HepG2 (cell line): ENCODE measurements at regions not wholly inside any gene's neighbourhood (a gene's known extent, or its start where the extent isn't known, plus 50 kb on each side); places are given as distances from the start of the nearest gene placed in this dataset.

Source experiments
- ATAC-seq: fragments of 200-7000 bp; cut with Tn5 transposase; 3 replicates; pipeline ENCODE4 v1.9.1; 2020; ENCODE audit warnings: mild to moderate bottlenecking, moderate library complexity
- BruUV-seq: library from RNA; stranded (reverse); fragments of 400-500 nt; replicated peaks from 2 replicates; lab custom pipeline; 2021; lab: Mats Ljungman, UMichigan
- CTCF ChIA-PET: fragments of 300-600 bp; formaldehyde crosslinking; extraction: SDS; loops from one replicate; lab custom pipeline; 2021; ENCODE audit warnings: low total read pairs, inconsistent platforms, low intra/inter-chr PET ratio; lab: Yijun Ruan, JAX
- POLR2A ChIA-PET: fragments of 350-600 bp; sonication (Branson Sonifier 250); formaldehyde crosslinking; loops from one replicate; lab custom pipeline; 2020; ENCODE audit warnings: antibody characterized with exemption, inconsistent platforms; lab: Yijun Ruan, JAX
- DNase-seq: peaks from one replicate; pipeline ENCODE4 v3.0.0-alpha.2; 2015; ENCODE audit warnings: low spot score
- FAIRE-seq: peaks from 3 replicates; lab custom pipeline; 2011; peaks lifted over from hg19 to GRCh38; lab: Jason Lieb, UNC
- H2AFZ ChIP-seq: one replicate; pipeline ENCODE4 v1.6.1; 2011; ENCODE audit warnings: low read length, inconsistent platforms
- H3K27ac ChIP-seq: fragments of 300-600 bp; 3 replicates; pipeline ENCODE4 v1.8.0; 2011; ENCODE audit warnings: mixed run types, mild to moderate bottlenecking, mixed read lengths, low read length, inconsistent platforms; ENCODE audit not compliant: insufficient read depth; ENCODE audit errors: extremely low read length
- H3K27me3 ChIP-seq, 2 experiments: fragments of 200-600 bp in 1 of 2; 2 replicates in 1 of 2; 3 replicates in 1 of 2; pipeline versions ENCODE4 v1.6.0 to v1.8.0; 2011; ENCODE audit warnings: low read length in 2 of 2, mild to moderate bottlenecking in 2 of 2, moderate library complexity in 2 of 2, inconsistent platforms in 1 of 2; ENCODE audit not compliant: insufficient read depth in 2 of 2, control insufficient read depth in 1 of 2
- H3K36me3 ChIP-seq, 2 experiments: fragments of 200-600 bp in 1 of 2; replicated peaks in 1 of 2; 2 replicates in 1 of 2; 3 replicates in 1 of 2; pipeline versions ENCODE4 v1.5.1 to v1.8.0; 2011; ENCODE audit warnings: low read length in 2 of 2, inconsistent platforms in 1 of 2; ENCODE audit not compliant: insufficient read depth in 2 of 2, control insufficient read depth in 1 of 2
- H3K4me1 ChIP-seq: 2 replicates; pipeline ENCODE4 v1.5.1; 2012; ENCODE audit warnings: low read length, inconsistent platforms; ENCODE audit not compliant: insufficient read depth
- H3K4me2 ChIP-seq: 2 replicates; pipeline ENCODE4 v1.6.0; 2011; ENCODE audit warnings: low read depth, low read length, inconsistent platforms
- H3K4me3 ChIP-seq, 3 experiments: fragments of 200-600 bp in 1 of 3; sonication (generic), shearing (Covaris generic) in 1 of 3; replicated peaks in 1 of 3; 2 replicates each; pipeline ENCODE4 v1.5.1; 2011 to 2016; ENCODE audit warnings: low read length in 3 of 3, inconsistent platforms in 2 of 3, low read depth in 2 of 3, mild to moderate bottlenecking in 2 of 3, control low read depth in 1 of 3, mixed read lengths in 1 of 3; ENCODE audit not compliant: insufficient read depth in 1 of 3
- H3K79me2 ChIP-seq: one replicate; pipeline ENCODE4 v1.6.1; 2011; ENCODE audit warnings: low read length, inconsistent platforms; ENCODE audit not compliant: insufficient read depth
- H3K9ac ChIP-seq: 2 replicates; pipeline ENCODE4 v1.6.0; 2011; ENCODE audit warnings: mild to moderate bottlenecking, low read depth, low read length, inconsistent platforms; ENCODE audit not compliant: insufficient read depth
- H3K9me3 ChIP-seq: 2 replicates; pipeline ENCODE4 v1.5.1; 2012; ENCODE audit warnings: mild to moderate bottlenecking, low read length
- H4K20me1 ChIP-seq: 2 replicates; pipeline ENCODE4 v1.6.0; 2011; ENCODE audit warnings: inconsistent platforms, mild to moderate bottlenecking, low read length, moderate library complexity; ENCODE audit not compliant: insufficient read depth
- CCDC6 ChIP-seq: sonication (generic); formaldehyde crosslinking; IDR thresholded peaks from 2 replicates; pipeline ENCODE4 v1.8.1; 2022; ENCODE audit warnings: mild to moderate bottlenecking, missing genetic modification reagents, moderate library complexity
- ETV5 ChIP-seq: IDR thresholded peaks from 2 replicates; pipeline ENCODE4 v1.6.1; 2018; ENCODE audit warnings: missing biosample characterization, missing genetic modification reagents, inconsistent platforms, borderline replicate concordance
- KLF9 ChIP-seq: IDR thresholded peaks from 2 replicates; pipeline ENCODE4 v1.6.1; 2016; ENCODE audit warnings: low read depth
- MXI1 ChIP-seq: IDR thresholded peaks from 3 replicates; pipeline ENCODE4 v1.6.1; 2012; ENCODE audit warnings: low read depth, low read length, inconsistent platforms, borderline replicate concordance
- MZF1 ChIP-seq: sonication (generic); formaldehyde crosslinking; IDR thresholded peaks from 2 replicates; pipeline ENCODE4 v1.8.1; 2023; ENCODE audit warnings: mild to moderate bottlenecking, missing genetic modification reagents, borderline replicate concordance
- NBN ChIP-seq: fragments of 450-650 bp; conservative IDR thresholded peaks from 2 replicates; pipeline ENCODE4 v1.6.1; 2017
- NCOR1 ChIP-seq: fragments of 200-600 bp; sonication (generic); IDR thresholded peaks from 2 replicates; pipeline ENCODE4 v1.7.0; 2017; ENCODE audit warnings: antibody characterized with exemption, low read length, borderline replicate concordance
- POGZ ChIP-seq: sonication (generic); formaldehyde crosslinking; IDR thresholded peaks from 2 replicates; pipeline ENCODE4 v1.4.0; 2020; ENCODE audit warnings: mild to moderate bottlenecking, missing genetic modification reagents
- SAFB2 ChIP-seq: sonication (generic); formaldehyde crosslinking; IDR thresholded peaks from 2 replicates; pipeline ENCODE4 v1.5.1; 2020; ENCODE audit warnings: missing genetic modification reagents, low read depth, mild to moderate bottlenecking, borderline replicate concordance
- SP140L ChIP-seq: sonication (generic); formaldehyde crosslinking; IDR thresholded peaks from 2 replicates; pipeline ENCODE4 v1.4.0; 2020; ENCODE audit warnings: missing genetic modification reagents, borderline replicate concordance
- TAF1 ChIP-seq: sonication (generic); formaldehyde crosslinking; IDR thresholded peaks from 2 replicates; pipeline ENCODE4 v1.4.0; 2020; ENCODE audit warnings: missing genetic modification reagents
- ZFP36 ChIP-seq: fragments of 150-350 bp; IDR thresholded peaks from 2 replicates; pipeline ENCODE4 v1.6.1; 2018; ENCODE audit warnings: borderline replicate concordance, low read length, low read depth; ENCODE audit not compliant: partially characterized antibody
- ZFY ChIP-seq: sonication (generic); formaldehyde crosslinking; IDR thresholded peaks from 2 replicates; pipeline ENCODE4 v1.4.0; 2020; ENCODE audit warnings: missing genetic modification reagents
- ZNF101 ChIP-seq: sonication (generic); formaldehyde crosslinking; IDR thresholded peaks from 2 replicates; pipeline ENCODE4 v1.4.0; 2020; ENCODE audit warnings: mild to moderate bottlenecking, low read depth, missing genetic modification reagents, borderline replicate concordance
- ZNF232 ChIP-seq: sonication (generic); formaldehyde crosslinking; IDR thresholded peaks from 2 replicates; pipeline ENCODE4 v1.4.0; 2020; ENCODE audit warnings: missing genetic modification reagents, borderline replicate concordance
- ZNF264 ChIP-seq: sonication (generic); formaldehyde crosslinking; IDR thresholded peaks from 2 replicates; pipeline ENCODE4 v1.4.0; 2020; ENCODE audit warnings: missing genetic modification reagents
- ZNF547 ChIP-seq: sonication (generic); formaldehyde crosslinking; IDR thresholded peaks from 2 replicates; pipeline ENCODE4 v1.5.1; 2020; ENCODE audit warnings: mild to moderate bottlenecking, missing genetic modification reagents
- WGBS: methylation state at CpG from one replicate; pipeline ENCODE4 v1.1.6; 2017; ENCODE audit warnings: low lambda C conversion rate; 5-methylcytosine and 5-hydroxymethylcytosine counted together
- in situ Hi-C: cut with HindIII; loops from 2 replicates; pipeline ENCODE4 v1.10.0; 2017; ENCODE audit warnings: low pct_unique_long_range_greater_than_20kb; ENCODE audit not compliant: extremely low pct_ligation_motif_present
- intact Hi-C: fragments of 100-400 bp; cut with micrococcal nuclease; formaldehyde crosslinking; loops from one replicate; pipeline ENCODE4 v1.10.0; 2022; ENCODE audit not compliant: unreplicated experiment
- TF ChIP-seq, protein P1 (sequence below): sonication (generic); formaldehyde crosslinking; IDR thresholded peaks from 2 replicates; pipeline ENCODE4 v1.4.0; 2020; ENCODE audit warnings: missing genetic modification reagents
- TF ChIP-seq, protein P2 (sequence below): sonication (generic); formaldehyde crosslinking; IDR thresholded peaks from 2 replicates; pipeline ENCODE4 v1.5.1; 2020; ENCODE audit warnings: mild to moderate bottlenecking, missing genetic modification reagents, moderate library complexity
- TF ChIP-seq, protein P3 (sequence below): sonication (generic); formaldehyde crosslinking; conservative IDR thresholded peaks from 2 replicates; pipeline ENCODE4 v1.4.0; 2020; ENCODE audit warnings: missing genetic modification reagents

DNA sequence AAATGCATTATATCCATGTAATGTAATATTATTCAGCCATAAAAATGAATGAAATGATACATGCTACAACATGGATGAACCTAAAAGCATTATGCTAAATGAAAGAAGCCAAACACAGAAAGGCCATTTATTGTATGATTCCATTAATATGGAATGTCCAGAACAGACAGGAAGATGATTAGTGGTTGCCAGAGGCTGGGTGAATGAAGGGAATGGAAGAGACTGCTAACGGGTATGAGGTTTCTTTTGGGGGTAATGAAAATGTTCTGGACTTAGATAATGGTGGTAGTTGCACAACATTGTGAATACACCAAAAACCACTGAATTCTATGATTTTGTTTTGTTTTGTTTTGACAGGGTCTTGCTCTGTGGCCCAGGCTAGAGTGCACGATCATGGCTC lies 61.6 kb upstream of the MAP4 start:
- in situ Hi-C loops: no loop called here
- ATAC-seq (no peak), DNase-seq (no peak), FAIRE-seq (no peak)
- 91% methylated on average over 2 of the region's 2 CpGs for WGBS
- BruUV-seq: no TSS peak
- Histone ChIP-seq H3K4me3 (no peak overlapping the region), H3K4me2 (no peak overlapping the region), H3K36me3 (peaks cover 0 to 4% of the 10 kb centered on the region in 2 experiments; a peak in 3 of 5 replicates), H3K79me2 (peaks cover 82% of the 10 kb centered on the region), H3K27ac (no peak overlapping the region), H3K4me1 (peaks cover 16% of the 10 kb centered on the region), H2AFZ (no peak overlapping the region), H4K20me1 (peaks cover 9% of the 10 kb centered on the region; the same call in 1 of the 2 replicates)
- CTCF ChIA-PET: no interaction called here
- no peak for TF ChIP-seq ZNF101 (CRISPR knock-in tag)
- no peak for TF ChIP-seq POGZ
- TF ChIP-seq CCDC6 (CRISPR knock-in tag): no peak
- TF ChIP-seq, protein P1, sequence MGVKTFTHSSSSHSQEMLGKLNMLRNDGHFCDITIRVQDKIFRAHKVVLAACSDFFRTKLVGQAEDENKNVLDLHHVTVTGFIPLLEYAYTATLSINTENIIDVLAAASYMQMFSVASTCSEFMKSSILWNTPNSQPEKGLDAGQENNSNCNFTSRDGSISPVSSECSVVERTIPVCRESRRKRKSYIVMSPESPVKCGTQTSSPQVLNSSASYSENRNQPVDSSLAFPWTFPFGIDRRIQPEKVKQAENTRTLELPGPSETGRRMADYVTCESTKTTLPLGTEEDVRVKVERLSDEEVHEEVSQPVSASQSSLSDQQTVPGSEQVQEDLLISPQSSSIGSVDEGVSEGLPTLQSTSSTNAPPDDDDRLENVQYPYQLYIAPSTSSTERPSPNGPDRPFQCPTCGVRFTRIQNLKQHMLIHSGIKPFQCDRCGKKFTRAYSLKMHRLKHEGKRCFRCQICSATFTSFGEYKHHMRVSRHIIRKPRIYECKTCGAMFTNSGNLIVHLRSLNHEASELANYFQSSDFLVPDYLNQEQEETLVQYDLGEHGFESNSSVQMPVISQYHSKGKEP (CRISPR knock-in tag): no peak
- TF ChIP-seq ZNF232 (CRISPR knock-in tag): no peak
- TF ChIP-seq MZF1 (CRISPR knock-in tag): no peak
- TF ChIP-seq KLF9: no peak
- TF ChIP-seq TAF1: no peak
- TF ChIP-seq ZFP36: no peak
- no peak for TF ChIP-seq SAFB2 (CRISPR knock-in tag)
- TF ChIP-seq SP140L: no peak
- TF ChIP-seq NCOR1: no peak
- TF ChIP-seq, protein P2, sequence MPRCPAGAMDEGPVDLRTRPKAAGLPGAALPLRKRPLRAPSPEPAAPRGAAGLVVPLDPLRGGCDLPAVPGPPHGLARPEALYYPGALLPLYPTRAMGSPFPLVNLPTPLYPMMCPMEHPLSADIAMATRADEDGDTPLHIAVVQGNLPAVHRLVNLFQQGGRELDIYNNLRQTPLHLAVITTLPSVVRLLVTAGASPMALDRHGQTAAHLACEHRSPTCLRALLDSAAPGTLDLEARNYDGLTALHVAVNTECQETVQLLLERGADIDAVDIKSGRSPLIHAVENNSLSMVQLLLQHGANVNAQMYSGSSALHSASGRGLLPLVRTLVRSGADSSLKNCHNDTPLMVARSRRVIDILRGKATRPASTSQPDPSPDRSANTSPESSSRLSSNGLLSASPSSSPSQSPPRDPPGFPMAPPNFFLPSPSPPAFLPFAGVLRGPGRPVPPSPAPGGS (CRISPR knock-in tag): no peak
- TF ChIP-seq ZFY (CRISPR knock-in tag): no peak
- no peak for TF ChIP-seq ZNF547
- TF ChIP-seq ETV5 (CRISPR knock-in tag): no peak
- no peak for TF ChIP-seq NBN
- TF ChIP-seq, protein P3, sequence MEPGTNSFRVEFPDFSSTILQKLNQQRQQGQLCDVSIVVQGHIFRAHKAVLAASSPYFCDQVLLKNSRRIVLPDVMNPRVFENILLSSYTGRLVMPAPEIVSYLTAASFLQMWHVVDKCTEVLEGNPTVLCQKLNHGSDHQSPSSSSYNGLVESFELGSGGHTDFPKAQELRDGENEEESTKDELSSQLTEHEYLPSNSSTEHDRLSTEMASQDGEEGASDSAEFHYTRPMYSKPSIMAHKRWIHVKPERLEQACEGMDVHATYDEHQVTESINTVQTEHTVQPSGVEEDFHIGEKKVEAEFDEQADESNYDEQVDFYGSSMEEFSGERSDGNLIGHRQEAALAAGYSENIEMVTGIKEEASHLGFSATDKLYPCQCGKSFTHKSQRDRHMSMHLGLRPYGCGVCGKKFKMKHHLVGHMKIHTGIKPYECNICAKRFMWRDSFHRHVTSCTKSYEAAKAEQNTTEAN (CRISPR knock-in tag): no peak
- no peak for TF ChIP-seq MXI1
- no peak for TF ChIP-seq ZNF264 (CRISPR knock-in tag)
- TF ChIP-seq, all 625 proteins: peak for 0
- Histone ChIP-seq H3K9ac (no peak overlapping the region), H3K9me3 (no peaks in the 10 kb centered on the region), H3K27me3 (no peaks in the 10 kb centered on the region)
- POLR2A ChIA-PET: no interaction called here
- intact Hi-C loops: no loop called here
